GM18907 (cell line): ENCODE measurements at regions not wholly inside any gene's neighbourhood (a gene's known extent, or its start where the extent isn't known, plus 50 kb on each side); places are given as distances from the start of the nearest gene placed in this dataset.
"Not testable (repeated sequence)": the region's sequence is repeated elsewhere in the genome, so short reads cannot be mapped to it uniquely, and the experiment has no call there.

Experiments used
- ATAC-seq: cut with Tn5 transposase; IDR thresholded peaks from one replicate; pipeline ENCODE4 v1.9.1; 2021; ENCODE audit warnings: mild to moderate bottlenecking, moderate library complexity; ENCODE audit not compliant: unreplicated experiment

DNA sequence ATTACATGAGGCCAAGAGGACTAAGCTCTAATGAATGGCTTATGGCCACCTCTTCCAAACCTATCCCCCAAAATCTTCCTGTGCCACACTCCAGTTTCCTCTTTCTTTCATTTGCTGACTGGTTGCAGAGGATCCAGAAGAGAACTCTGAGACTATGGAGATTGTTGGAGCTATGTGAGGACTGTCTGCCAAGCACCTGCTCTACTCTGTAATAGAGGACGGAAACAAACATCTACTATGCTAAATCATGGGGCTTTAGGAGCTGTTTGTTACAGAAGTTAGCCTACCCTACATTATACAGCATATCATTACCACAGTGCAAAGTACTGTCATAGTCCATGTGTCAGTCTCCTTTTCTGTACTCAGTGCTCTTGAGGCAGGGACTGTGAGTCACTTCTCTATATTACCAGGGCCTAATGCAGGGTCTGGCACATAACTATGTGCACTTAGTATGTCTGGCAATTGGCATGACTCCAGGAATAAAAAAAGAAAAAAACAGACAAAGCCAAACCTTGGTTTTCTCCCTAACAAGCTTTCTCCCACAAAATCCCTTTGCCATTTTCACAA is 95.1 kb downstream of the RPAP3 start:
- ATAC-seq: no peak

DNA sequence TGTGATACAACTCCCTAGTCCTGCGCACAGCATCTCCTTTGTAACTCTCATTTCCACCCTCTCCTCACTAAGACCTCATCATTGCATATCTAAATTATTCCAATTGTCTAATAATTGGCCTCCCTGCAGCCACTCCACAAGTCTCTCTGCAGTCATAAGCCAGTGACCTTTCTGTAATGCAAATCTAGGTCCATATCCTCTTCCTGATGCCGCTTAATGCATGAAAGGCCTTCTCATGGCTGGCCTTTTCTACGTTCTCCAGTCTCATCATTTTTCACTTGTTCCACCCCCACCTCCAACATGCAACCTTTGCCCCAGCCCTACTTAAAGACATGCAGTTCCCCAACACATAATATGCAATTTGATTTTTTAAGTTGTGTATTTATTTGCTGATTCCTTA is 96.0 kb downstream of the RPAP3 start:
- no peak for ATAC-seq

DNA sequence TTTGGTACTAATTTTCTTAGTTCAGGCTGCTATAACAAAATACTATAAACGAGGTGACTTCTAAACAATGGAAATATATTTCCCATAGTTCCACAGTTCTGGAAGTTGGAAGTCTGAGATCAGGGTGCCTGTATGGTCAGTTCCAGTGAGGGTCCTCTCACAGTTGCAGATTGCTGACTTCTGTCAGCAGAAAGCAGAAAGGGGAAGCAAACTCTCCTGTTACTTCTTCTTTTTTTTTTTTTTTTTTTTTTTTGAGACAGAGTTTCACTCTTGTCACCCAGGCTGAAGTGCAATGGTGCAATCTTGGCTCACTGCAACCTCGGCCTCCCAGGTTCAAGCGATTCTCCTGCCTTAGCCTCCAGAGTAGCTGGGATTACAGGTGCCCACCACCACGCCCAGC is 97.2 kb downstream of the RPAP3 start:
- not testable (repeated sequence) for ATAC-seq

DNA sequence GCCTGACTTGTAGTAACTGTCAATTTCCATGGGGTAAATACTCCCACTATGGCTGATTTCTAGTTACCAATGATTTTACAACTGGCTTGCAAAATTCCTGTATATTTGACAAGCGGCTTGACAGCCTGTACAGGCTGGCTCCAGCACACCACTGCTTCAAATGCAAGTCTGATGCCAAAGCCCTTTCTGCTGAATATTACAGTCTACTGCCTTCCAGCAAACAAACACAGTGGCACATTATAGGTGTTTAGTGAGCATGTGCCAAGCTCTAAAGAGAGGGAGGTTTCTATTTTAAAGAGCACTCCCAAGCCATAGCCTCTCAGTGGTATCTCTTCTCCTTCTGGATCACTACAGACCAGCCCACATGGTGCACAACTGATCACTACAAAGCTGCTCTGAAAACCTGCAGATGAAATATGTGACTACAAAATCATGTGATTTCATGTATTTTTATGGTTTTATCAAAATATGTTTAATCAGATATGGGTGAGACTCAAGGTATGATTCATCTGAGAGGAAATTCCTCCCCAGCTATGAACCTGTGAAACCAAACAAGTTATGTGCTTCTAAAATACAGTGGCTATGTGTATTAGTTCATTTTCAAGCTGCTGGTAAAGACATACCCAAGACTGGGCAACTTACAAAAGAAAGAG is 101.5 kb downstream of the RPAP3 start:
- ATAC-seq: no peak

DNA sequence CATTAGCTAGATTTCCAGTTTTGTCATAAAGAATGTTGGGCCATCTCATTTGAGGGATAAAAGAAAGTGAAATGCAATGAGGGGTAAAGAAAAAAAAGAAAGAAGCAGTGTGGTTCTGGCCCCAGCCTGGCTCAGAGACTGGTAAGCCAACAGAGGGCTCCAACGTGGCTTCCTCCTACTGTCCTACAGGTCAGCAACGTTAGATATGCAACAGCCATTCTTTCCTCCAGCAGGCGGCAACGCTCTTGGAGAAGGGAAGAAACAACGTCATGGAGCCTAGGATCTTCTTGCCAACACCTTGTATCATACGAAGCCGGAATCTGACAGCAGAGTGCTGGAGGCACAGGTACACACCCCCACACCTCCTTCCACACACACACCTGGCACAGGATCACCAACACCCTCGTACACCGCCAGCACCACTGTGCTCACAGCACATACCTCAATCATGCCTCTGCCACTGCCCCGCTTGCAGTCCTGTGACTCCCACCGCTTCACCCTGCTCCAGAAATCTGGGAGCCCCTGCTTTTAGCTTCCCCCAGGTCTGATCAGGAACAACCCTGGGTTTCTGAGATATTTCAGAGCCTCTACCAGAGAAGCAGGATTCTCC is 102.8 kb downstream of the RPAP3 start:
- no peak for ATAC-seq

DNA sequence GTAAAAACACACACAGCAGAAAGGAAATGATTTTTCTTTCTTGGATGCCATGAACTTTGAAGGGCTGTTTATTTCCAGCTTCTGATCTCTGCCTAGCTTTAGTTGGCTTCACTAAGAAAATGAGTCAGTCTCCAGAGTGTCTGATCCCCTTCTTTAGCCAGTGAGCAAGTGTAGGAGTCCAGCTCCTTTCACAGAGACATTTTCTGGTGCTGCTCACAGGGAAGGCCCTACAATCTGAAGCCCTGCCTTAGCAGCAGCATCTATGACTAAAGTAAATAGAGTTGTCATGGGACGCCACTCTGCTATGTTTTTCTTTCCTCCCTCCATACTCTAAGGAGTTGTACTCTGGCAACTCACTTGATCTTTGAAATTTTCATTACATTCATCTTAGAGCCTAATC is 103.5 kb downstream of the RPAP3 start:
- no peak for ATAC-seq

DNA sequence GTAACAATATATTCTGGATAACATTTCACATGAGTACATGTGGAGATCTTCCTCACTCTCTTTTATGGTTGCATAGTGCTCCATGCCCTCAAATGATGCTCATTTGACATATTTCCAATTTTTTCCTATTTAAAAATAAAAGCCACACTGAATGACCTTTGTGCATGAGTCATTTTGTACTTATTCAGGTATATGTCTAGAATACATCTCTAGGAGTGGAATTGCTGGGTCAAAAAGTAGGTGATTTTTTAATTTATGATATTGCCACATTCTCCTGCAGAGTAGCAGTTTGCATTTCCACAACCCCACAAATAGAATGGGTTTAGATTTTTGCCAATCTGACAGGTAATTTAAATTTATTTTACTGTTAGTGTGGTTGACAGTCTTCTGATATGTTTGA is 104.8 kb downstream of the RPAP3 start:
- ATAC-seq: no peak

DNA sequence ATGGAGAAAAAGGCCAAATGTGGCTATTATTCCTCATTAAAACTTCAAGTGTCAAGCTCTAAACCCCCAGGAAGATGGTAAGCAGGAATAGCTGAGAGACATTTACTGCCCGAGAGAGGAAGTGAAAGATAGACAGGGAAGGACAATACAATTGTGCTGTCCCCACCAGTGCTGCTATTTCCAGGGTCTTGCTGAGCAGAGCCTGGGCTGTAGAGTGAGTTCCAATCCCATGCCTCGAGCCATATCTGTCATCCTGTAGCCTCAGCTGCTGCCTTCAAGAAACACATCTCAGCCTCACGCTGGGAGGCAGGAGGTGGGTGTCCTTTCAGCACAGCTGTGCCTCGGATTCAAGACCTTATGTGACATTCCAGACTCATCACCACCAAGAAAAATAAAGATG is 114.0 kb downstream of the RPAP3 start:
- ATAC-seq: no peak

DNA sequence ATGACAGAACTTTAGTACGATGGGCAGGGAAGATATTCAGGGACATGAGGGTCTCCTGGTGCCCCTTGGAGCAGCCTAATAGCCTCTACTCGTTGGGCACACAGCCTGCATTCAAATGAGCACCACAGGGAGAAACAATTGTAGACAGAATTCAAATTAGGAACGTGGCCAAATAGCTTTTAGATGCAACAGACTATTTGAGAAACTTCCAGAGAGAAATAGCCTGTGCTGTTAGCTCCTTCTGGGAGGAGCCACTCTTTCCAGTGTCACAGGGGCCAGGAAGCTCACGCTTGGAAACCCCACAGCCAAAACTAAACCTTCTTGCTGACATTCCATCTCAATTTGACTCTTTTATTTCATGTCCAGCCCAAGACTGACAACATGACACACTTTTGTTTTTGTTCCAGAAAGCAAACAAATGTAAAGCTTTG is 114.5 kb downstream of the RPAP3 start:
- no peak for ATAC-seq

DNA sequence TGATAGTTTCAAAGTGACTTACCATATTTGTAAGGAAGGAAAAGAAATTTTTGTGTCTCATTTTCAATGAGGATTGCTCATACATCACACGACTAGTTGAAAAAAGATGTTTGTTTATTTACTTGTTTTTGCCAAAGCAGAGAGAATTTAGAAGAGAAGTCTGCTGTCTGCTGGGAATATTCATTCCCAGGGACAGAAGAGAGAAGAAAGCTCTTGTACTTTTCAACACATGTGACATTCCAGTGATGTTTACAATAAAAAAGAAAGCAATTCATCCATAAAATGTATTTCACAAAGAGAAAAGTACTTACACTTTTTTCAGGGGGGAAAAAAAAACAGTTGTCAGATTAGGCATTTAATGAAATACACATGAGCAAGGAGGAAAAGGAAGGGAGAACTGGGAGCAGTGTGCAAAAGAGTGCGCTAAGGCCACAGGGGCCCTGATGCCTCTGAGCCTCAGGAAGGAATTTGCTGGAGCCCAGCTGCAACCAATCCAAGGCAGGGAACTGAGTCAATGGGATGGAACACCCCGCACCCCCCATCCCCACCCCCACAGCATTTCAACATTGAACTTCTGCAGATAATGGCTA is 115.0 kb downstream of the RPAP3 start:
- ATAC-seq: no peak

DNA sequence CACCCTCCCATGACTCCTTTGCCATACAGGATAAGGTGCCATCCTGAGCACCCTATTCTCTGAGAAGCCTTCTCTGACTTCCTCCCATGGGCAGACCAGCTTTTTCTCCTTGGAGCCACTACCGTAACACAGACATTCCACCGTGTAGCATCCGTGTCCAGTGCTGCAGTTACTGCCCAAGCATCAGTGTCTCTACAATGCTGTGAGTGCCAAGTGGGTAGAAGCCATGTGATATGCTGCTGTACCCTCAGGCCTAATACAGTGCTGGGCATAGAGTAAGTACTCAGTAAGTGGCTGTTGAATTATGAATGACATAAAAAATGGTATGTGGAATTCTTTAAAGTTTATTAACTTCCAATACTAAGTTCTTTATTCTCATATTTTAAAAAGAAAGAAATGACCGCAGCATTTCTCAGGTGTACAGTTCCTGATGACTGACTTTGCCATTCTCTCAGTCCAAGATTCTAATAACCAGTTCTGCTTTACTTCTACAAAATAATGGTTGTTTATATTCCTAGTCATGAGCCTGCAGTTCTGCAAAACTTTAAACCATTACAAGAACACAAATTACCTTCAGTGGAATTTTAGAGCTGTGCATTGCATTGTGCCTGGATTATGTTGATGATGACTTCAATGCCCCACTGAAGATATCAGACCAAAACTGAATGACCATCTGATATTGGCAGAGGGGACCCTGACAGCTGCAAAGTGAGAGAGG is 118.7 kb downstream of the RPAP3 start:
- no peak for ATAC-seq

DNA sequence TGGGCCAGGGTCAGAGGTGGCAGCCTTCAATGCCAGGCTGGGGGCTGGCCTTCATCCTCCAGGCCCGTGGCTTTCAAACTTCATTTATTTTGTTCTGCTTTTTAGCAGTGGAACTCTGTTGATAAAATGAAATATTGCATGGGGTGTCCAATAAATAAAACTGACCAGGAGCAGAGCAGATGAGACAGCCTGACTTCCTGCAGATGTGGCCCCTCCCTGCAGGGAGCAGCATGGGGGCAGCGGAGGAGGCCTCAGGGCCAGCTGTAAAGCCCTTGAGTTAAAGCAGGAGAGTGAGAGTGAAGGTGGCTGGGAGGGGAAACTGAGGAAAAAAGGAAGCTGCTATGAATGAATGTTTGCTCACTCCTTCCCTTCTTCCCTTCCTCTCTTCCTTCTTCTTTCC is 120.3 kb downstream of the RPAP3 start:
- ATAC-seq: no peak

DNA sequence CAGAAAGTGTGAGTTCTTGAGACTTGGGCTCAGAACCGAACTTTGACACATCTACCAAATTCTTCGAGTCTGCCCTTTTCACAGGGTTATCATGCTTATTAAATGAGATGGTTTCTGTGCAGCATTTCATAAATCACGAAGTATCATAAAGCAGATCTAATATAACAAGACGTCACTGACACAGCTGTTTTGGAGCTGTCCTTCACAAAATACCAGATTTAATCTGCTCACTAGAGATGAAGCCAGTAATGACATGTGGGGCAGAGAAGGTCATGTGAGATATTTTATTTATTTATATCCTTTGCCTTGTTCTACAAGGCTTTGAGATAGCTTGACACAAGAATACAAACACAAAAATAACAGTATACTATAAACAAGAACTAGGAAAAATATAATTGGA is 127.0 kb downstream of the RPAP3 start:
- no peak for ATAC-seq

DNA sequence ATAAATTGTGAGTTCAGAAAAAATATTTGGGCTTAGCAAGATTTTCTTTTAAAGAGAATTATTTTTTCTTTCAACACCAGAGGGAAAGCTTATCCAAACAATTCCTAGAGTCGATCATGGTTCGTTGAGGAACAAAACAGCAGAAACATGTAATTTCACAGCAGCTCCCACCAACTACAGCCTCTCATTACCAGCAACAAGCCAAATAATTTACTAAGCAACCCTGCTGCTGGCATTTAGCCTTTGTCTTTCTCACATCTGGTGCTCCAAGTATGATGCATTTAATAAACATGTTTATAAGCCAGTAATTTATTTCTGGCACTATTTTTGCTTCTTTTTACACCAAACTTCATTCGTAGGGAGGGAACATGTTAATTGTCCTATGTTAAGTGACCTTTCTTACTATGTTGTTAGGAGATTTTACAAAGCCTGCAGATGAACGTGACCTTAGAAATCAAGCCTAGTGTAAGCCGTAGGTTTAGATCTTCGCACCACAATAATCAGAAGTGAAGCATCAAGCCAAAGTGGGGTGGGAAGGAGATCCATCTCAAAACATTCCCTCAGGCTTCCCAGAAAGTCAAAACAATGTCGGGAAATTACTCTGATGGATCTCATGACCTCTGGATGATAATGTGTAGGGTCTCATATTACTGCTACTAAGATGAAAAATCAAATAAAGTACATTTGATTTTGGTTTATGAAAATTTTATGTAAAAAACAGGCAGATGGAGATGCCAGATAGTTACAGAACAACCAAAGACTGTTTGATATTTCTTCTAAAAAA is 128.4 kb downstream of the RPAP3 start:
- no peak for ATAC-seq

DNA sequence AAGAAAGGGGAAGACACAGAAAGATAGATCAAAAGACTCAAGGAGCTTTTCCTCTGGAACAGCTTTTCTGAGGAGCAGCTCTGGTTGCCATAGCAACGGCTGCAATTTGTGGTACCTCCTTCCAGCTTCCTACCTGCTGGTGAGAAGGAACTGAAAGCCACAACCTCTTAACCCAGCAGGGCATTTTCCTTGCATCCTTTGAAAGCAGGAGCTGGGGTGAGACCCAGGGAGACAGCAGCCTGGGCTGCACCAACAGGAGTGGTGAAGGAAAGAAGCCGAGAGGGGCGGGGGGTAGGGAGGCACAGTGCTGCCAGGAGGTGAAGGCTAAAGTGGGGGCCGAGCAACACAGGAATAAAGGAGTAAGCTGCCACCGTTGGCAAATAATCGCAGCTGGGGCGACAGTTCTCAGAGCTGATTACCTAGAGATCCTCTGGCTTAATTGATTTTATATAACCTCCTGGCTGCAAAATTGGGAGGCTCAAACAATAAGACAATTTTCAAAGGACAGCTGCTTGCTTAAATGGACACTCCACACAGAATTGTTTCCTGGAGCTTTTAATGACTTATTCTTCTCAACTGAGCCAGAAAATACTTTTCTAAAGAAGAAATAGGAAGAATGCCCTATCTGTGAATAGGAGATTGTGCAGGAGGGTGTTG is 129.4 kb downstream of the RPAP3 start:
- ATAC-seq: no peak

DNA sequence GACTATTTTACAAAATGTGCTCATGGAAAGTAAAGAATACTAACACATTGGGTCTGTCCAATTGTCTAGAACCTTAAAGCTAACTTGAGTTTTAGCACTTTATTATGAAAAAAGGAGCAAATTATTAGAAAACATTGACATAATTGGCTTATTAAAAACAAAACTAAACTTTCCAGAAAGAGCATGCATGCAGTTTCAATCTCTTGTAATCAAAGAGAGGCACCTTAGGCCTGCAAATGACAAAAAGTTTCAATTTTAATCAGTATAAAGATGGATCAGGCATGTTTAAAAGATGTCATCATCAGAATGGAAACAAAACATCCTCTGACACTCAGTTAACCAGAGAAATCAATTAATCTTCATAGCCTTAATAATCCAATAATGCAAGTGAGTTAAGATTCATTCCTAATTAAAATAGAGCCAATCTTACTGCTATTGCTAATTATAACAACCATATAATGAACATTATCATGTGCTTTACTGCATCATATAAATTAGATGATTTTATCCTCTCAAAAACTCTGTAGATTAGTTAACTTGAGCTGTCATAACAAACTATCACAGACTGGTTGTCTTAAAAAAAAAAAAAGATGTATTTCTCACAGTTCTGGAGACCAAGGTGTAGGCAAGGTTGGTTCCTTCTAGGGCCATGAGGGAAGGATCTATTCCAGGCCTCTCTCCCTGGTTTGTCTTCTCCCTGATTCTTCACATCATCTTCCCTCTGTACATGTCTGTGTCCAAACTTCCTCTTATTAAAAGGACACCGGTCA is 131.4 kb downstream of the RPAP3 start:
- ATAC-seq: no peak

DNA sequence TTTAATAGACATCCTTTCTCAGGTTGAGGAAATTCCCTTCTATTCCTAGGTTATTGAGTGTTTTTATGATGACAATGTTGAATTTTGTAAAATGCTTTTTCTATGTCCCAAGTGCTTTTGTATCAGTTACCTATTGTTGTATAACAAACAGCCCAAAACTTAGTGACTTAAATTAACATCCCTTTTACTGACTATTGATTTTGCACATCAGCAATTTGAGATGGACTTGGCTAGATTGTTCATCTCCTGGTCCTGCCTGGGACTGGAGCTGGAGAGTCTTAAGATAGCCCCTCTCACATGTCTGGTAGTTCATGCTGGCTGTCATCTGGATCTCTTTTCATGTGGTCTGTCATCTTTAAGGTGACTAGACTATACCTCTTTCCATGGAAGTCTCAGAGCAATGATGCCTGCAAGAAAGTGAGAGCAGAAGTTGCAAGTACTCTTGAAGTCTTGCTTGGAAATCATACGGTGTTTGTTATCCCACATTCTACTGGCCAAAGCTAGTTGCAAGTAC is 132.6 kb downstream of the RPAP3 start:
- ATAC-seq: no peak

DNA sequence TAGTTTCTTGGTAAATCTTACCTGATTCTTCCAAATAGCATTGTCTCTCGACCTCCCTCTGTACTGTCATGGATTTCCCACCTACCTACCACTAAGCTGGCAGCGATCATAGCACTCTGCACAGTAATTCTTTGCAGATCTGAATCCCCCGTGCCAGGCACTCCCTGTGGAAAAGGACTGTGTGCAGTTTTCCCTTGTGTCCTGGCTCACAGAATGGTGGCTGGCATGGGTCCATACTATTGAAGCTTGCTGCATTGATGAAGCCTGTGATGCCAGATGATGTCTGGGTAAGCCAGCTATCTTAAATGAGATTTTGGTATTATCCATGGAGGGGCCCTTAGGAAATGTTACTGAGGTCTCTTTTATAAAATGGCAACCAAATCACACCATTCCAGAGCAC is 135.7 kb downstream of the RPAP3 start:
- no peak for ATAC-seq

DNA sequence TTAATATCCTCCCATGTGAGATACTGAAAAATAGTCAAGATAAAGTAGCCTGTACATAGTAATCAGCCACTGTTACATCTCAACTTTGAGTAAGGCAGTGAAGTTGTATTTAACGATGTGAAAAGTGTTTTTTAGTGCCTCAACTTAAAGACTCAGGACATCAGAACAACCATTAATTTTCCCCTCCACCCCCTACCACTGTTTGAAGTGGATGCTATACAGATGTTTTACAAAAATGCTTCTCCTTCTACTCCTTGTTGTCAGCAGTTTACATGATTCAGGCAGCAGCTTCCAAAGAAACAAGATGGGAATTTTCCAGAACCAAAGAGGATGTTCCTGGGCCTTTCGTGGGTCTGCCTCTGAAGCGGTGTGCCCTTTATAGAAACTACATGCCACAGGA is 143.6 kb downstream of the RPAP3 start:
- ATAC-seq: no peak
